ENCODE measurements at regions not wholly inside any gene's neighbourhood (a gene's known extent, or its start where the extent isn't known, plus 50 kb on each side); places are given as distances from the start of the nearest gene placed in this dataset.

DNA sequence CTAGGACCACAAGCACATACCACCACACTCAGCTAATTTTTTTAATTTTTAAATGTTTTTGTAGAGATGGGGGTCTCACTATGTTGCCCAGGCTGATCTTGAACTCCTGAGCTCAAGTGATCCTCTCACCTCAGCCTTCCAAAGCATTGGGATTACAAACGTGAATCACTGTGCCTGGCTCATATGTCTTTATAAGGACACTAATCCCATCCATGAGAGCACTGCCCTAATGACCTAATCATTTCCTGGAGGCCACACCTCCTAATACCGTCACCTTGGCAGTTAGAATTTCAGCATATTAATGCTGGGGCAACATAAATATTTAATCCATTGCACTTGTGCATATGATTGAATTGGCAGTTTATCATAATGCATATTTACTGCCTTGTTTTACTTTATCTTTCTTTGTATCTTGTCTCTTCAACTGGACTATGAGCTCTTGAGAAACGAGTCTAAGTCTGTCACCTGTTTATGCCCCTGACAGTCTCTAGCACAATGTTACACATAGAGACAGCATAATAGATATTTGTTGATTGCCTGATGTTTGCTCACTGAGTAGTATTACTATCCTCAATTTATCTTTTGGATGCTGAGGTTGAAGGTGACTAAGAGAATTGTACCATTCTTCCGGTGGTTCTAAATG is 172.0 kb downstream of the AASDH start:
- no peak overlapping the region for H3K27ac ChIP-seq (replicated peaks)
- no peak for DNase-seq (ENCODE audit: low read depth in 1 of 2, low spot score in 1 of 2)
- no peaks in the 10 kb centered on the region for H3K27me3 ChIP-seq (ENCODE audit: insufficient read depth, poor library complexity, severe bottlenecking)
- no peak overlapping the region for H3K4me3 ChIP-seq (replicated peaks; ENCODE audit: insufficient read depth, low read length)
- no peak for TF ChIP-seq GABPA (IDR thresholded peaks at IDR 0.05; ENCODE audit: low read depth)
- no peak for TF ChIP-seq POLR2AphosphoS5 (IDR thresholded peaks at IDR 0.05; ENCODE audit: low read depth)
- no peak for TF ChIP-seq SPI1 (IDR thresholded peaks at IDR 0.05; ENCODE audit: borderline replicate concordance, low read depth)
- TF ChIP-seq, protein P1, sequence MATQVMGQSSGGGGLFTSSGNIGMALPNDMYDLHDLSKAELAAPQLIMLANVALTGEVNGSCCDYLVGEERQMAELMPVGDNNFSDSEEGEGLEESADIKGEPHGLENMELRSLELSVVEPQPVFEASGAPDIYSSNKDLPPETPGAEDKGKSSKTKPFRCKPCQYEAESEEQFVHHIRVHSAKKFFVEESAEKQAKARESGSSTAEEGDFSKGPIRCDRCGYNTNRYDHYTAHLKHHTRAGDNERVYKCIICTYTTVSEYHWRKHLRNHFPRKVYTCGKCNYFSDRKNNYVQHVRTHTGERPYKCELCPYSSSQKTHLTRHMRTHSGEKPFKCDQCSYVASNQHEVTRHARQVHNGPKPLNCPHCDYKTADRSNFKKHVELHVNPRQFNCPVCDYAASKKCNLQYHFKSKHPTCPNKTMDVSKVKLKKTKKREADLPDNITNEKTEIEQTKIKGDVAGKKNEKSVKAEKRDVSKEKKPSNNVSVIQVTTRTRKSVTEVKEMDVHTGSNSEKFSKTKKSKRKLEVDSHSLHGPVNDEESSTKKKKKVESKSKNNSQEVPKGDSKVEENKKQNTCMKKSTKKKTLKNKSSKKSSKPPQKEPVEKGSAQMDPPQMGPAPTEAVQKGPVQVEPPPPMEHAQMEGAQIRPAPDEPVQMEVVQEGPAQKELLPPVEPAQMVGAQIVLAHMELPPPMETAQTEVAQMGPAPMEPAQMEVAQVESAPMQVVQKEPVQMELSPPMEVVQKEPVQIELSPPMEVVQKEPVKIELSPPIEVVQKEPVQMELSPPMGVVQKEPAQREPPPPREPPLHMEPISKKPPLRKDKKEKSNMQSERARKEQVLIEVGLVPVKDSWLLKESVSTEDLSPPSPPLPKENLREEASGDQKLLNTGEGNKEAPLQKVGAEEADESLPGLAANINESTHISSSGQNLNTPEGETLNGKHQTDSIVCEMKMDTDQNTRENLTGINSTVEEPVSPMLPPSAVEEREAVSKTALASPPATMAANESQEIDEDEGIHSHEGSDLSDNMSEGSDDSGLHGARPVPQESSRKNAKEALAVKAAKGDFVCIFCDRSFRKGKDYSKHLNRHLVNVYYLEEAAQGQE (IDR thresholded peaks at IDR 0.05; ENCODE audit: insufficient replicate concordance, low read depth) = no peak
- TF ChIP-seq, protein P2, sequence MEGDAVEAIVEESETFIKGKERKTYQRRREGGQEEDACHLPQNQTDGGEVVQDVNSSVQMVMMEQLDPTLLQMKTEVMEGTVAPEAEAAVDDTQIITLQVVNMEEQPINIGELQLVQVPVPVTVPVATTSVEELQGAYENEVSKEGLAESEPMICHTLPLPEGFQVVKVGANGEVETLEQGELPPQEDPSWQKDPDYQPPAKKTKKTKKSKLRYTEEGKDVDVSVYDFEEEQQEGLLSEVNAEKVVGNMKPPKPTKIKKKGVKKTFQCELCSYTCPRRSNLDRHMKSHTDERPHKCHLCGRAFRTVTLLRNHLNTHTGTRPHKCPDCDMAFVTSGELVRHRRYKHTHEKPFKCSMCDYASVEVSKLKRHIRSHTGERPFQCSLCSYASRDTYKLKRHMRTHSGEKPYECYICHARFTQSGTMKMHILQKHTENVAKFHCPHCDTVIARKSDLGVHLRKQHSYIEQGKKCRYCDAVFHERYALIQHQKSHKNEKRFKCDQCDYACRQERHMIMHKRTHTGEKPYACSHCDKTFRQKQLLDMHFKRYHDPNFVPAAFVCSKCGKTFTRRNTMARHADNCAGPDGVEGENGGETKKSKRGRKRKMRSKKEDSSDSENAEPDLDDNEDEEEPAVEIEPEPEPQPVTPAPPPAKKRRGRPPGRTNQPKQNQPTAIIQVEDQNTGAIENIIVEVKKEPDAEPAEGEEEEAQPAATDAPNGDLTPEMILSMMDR (IDR thresholded peaks at IDR 0.05; ENCODE audit: insufficient read depth, low read length) = no peak

DNA sequence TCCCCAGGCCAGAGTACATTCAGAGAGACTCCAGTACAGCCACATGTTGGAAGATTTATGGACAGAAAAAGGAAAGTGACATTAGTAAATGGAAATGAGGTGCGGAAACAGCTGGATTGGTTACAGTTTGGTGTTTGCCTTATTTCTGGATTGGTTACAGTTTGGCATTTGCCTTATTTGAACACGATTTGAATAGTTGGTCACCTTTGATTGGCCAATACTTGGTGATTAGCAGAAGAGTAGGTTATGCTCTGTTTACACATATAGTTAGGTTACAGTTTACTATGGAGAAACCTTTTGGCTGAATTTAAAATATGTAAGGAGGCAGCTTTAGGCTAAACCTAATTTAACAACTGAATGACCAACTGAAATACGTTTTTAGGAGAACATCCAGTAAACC is 173.7 kb downstream of the AASDH start:
- Histone ChIP-seq H3K4me3 (replicated peaks; ENCODE audit: insufficient read depth, low read length) (no peak overlapping the region), H3K27ac (replicated peaks) (no peak overlapping the region), H3K27me3 (ENCODE audit: insufficient read depth, poor library complexity, severe bottlenecking) (no peaks in the 10 kb centered on the region)
- no peak for DNase-seq (ENCODE audit: low read depth in 1 of 2, low spot score in 1 of 2)
- TF ChIP-seq POLR2AphosphoS5 (IDR thresholded peaks at IDR 0.05; ENCODE audit: low read depth) (no peak), SPI1 (IDR thresholded peaks at IDR 0.05; ENCODE audit: borderline replicate concordance, low read depth) (no peak), GABPA (IDR thresholded peaks at IDR 0.05; ENCODE audit: low read depth) (no peak)
- TF ChIP-seq, protein P1 (IDR thresholded peaks at IDR 0.05; ENCODE audit: insufficient replicate concordance, low read depth) = no peak
- TF ChIP-seq, protein P2 (IDR thresholded peaks at IDR 0.05; ENCODE audit: insufficient read depth, low read length) = no peak

DNA sequence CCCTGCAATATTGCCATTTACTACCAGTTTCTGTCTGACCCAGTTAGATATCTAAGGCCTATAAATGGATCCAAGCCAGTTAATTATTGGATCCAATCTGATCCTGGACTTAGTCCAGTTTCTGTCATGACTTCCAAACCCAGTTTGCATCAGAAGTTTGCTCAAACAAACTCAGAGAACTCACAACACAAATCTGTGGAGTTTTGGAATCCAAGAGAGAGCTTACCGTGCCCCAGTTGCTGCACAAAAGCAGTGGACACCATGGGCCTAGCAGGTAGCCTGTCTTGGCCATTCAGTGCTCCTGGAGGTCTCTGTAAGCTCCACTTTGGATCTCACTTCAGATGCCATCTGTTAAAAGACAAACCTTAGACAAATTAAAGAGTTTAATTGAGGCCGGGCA is 174.5 kb downstream of the AASDH start:
- TF ChIP-seq, protein P1 (IDR thresholded peaks at IDR 0.05; ENCODE audit: insufficient replicate concordance, low read depth) = no peak
- no peak for TF ChIP-seq SPI1 (IDR thresholded peaks at IDR 0.05; ENCODE audit: borderline replicate concordance, low read depth)
- TF ChIP-seq, protein P2 (IDR thresholded peaks at IDR 0.05; ENCODE audit: insufficient read depth, low read length) = no peak
- TF ChIP-seq POLR2AphosphoS5 (IDR thresholded peaks at IDR 0.05; ENCODE audit: low read depth) = no peak
- no peak for TF ChIP-seq GABPA (IDR thresholded peaks at IDR 0.05; ENCODE audit: low read depth)
- no peaks in the 10 kb centered on the region for H3K27me3 ChIP-seq (ENCODE audit: insufficient read depth, poor library complexity, severe bottlenecking)
- no peak overlapping the region for H3K27ac ChIP-seq (replicated peaks)
- H3K4me3 ChIP-seq (replicated peaks; ENCODE audit: insufficient read depth, low read length) = no peak overlapping the region
- DNase-seq (ENCODE audit: low read depth in 1 of 2, low spot score in 1 of 2) = no peak
